C4-2B (cell line): ENCODE measurements at regions not wholly inside any gene's neighbourhood (a gene's known extent, or its start where the extent isn't known, plus 50 kb on each side); places are given as distances from the start of the nearest gene placed in this dataset.

Source experiments
- CTCF ChIP-seq: fragments of 450-650 bp; conservative IDR thresholded peaks from 2 replicates; pipeline ENCODE4 v1.5.1; 2017; ENCODE audit warnings: mild to moderate bottlenecking
- ZFX ChIP-seq: fragments of 450-650 bp; IDR thresholded peaks from 2 replicates; pipeline ENCODE4 v1.6.1; 2017

- TF ChIP-seq CTCF (no peak), ZFX (no peak)
Measured at GRCh38 chr2:156752042-156752441, 315.9 kb downstream of the GPD2 start.
